GM12878 (cell line): ENCODE measurements at regions not wholly inside any gene's neighbourhood (a gene's known extent, or its start where the extent isn't known, plus 50 kb on each side); places are given as distances from the start of the nearest gene placed in this dataset.

ENCODE experiments used
- ATF3 ChIP-seq: IDR thresholded peaks from 2 replicates; pipeline ENCODE4 v1.6.1; 2011; ENCODE audit warnings: low read depth, mild to moderate bottlenecking, low read length, moderate library complexity, borderline replicate concordance; ENCODE audit errors: extremely low read depth
- CTCF ChIP-seq, 3 experiments: IDR thresholded peaks in 2 of 3; conservative IDR thresholded peaks in 1 of 3; 2 replicates each; pipeline ENCODE4 v1.5.1; 2011; ENCODE audit warnings: low read depth in 3 of 3, low read length in 3 of 3, mild to moderate bottlenecking in 3 of 3, control low read depth in 2 of 3, moderate library complexity in 2 of 3, inconsistent platforms in 1 of 3, mixed read lengths in 1 of 3; ENCODE audit not compliant: control insufficient read depth in 2 of 3, insufficient read depth in 1 of 3; ENCODE audit errors: extremely low read depth in 1 of 3
- KLF5 ChIP-seq: fragments of 450-650 bp; IDR thresholded peaks from 2 replicates; pipeline ENCODE4 v1.6.1; 2014; ENCODE audit warnings: mild to moderate bottlenecking; ENCODE audit not compliant: partially characterized antibody
- POLR2A ChIP-seq: IDR thresholded peaks from 2 replicates; pipeline ENCODE4 v1.6.1; 2011; ENCODE audit warnings: low read depth, mild to moderate bottlenecking, low read length
- RCOR1 ChIP-seq: conservative IDR thresholded peaks from 2 replicates; pipeline ENCODE4 v1.6.1; 2012; ENCODE audit warnings: low read depth, low read length, improper control_type of control experiment

GRCh38 chr12:61384511-61384910 is 875.7 kb upstream of the USP15 start:
- TF ChIP-seq KLF5, result no peak
- no peak for TF ChIP-seq CTCF (IDR thresholded peaks at IDR 0.05 in 2 of 3, conservative IDR thresholded peaks at IDR 0.05 in 1 of 3; ENCODE audit: control insufficient read depth in 2 of 3, extremely low read depth in 1 of 3, insufficient read depth in 1 of 3, low read depth in 3 of 3, low read length in 3 of 3)
- TF ChIP-seq POLR2A, result no peak
- no peak for TF ChIP-seq ATF3
- no peak for TF ChIP-seq RCOR1
